ENCODE measurements at regions not wholly inside any gene's neighbourhood (a gene's known extent, or its start where the extent isn't known, plus 50 kb on each side); places are given as distances from the start of the nearest gene placed in this dataset.
"Not testable (repeated sequence)": the region's sequence is repeated elsewhere in the genome, so short reads cannot be mapped to it uniquely, and the experiment has no call there.

- DNase-seq = no peak
Measured at GRCh38 chr2:121818546-121818945, 63.1 kb downstream of the TSN start.

GRCh38 chr2:121819846-121820245 is 64.4 kb downstream of the TSN start:
- DNase-seq = no peak

- no peak for DNase-seq
Measured at GRCh38 chr2:121821476-121822158, 66.2 kb downstream of the TSN start.

GRCh38 chr2:121824264-121824663 is 68.8 kb downstream of the TSN start:
- DNase-seq = no peak

GRCh38 chr2:121825003-121825950 is 69.8 kb downstream of the TSN start:
- no peak for DNase-seq

GRCh38 chr2:121826036-121826435 is 70.6 kb downstream of the TSN start:
- DNase-seq = no peak

- DNase-seq = no peak
Measured at GRCh38 chr2:121828281-121828731, 72.9 kb downstream of the TSN start.

- no peak for DNase-seq
Measured at GRCh38 chr2:121830809-121831208, 75.4 kb downstream of the TSN start.

- DNase-seq = no peak
Measured at GRCh38 chr2:121831841-121832240, 76.4 kb downstream of the TSN start.

GRCh38 chr2:121832412-121833357 is 77.2 kb downstream of the TSN start:
- no peak for DNase-seq

- no peak for DNase-seq
Measured at GRCh38 chr2:121833358-121833723, 77.9 kb downstream of the TSN start.

- DNase-seq = no peak
Measured at GRCh38 chr2:121836611-121837010, 81.2 kb downstream of the TSN start.

- DNase-seq = no peak
Measured at GRCh38 chr2:121837591-121837990, 82.1 kb downstream of the TSN start.

- DNase-seq = no peak
Measured at GRCh38 chr2:121838551-121838950, 83.1 kb downstream of the TSN start.

- no peak for DNase-seq
Measured at GRCh38 chr2:121839584-121839983, 84.1 kb downstream of the TSN start.

- DNase-seq = no peak
Measured at GRCh38 chr2:121849236-121849635, 93.8 kb downstream of the TSN start.

- DNase-seq = not testable (repeated sequence)
Measured at GRCh38 chr2:121853149-121853548, 97.7 kb downstream of the TSN start.

GRCh38 chr2:121855510-121855909 is 100.1 kb downstream of the TSN start:
- DNase-seq = no peak

GRCh38 chr2:121856360-121856759 is 100.9 kb downstream of the TSN start:
- DNase-seq = no peak

- no peak for DNase-seq
Measured at GRCh38 chr2:121858369-121858768, 102.9 kb downstream of the TSN start.

- DNase-seq = no peak
Measured at GRCh38 chr2:121858847-121859246, 103.4 kb downstream of the TSN start.

- DNase-seq = no peak
Measured at GRCh38 chr2:121860033-121860757, 104.7 kb downstream of the TSN start.

Data from activated gamma-delta T cell treated with Interleukin-2 at 50 U/mL for 16 hours (primary cell).